ENCODE measurements at regions not wholly inside any gene's neighbourhood (a gene's known extent, or its start where the extent isn't known, plus 50 kb on each side); places are given as distances from the start of the nearest gene placed in this dataset.

- no peak for TF ChIP-seq CTCF (IDR thresholded peaks at IDR 0.05; ENCODE audit: poor library complexity)
- TF ChIP-seq EZH2 (IDR thresholded peaks at IDR 0.05; ENCODE audit: borderline replicate concordance), result no peak
- TF ChIP-seq EZH2phosphoT487 (IDR thresholded peaks at IDR 0.05; ENCODE audit: low read depth, severe bottlenecking, unreplicated experiment), result no peak
- 92% methylated on average over 4 of the region's 4 CpGs for WGBS (ENCODE audit: low lambda C conversion rate, missing lambda C conversion rate)
Observed at GRCh38 chr11:11213117-11213516, 139.9 kb downstream of the CSNK2A3 start.

GRCh38 chr11:11211888-11212287 is 141.2 kb downstream of the CSNK2A3 start:
- no peaks in the 10 kb centered on the region for H3K79me2 ChIP-seq
- no peak overlapping the region for H3K4me2 ChIP-seq
- no peaks in the 10 kb centered on the region for H3K4me1 ChIP-seq (ENCODE audit: insufficient read depth)
- H3K9me2 ChIP-seq (replicated peaks; ENCODE audit: insufficient read depth), result no peaks in the 10 kb centered on the region
- no peaks in the 10 kb centered on the region for H4K20me1 ChIP-seq (ENCODE audit: insufficient read depth, poor library complexity, severe bottlenecking)
- no peak for DNase-seq (ENCODE audit: low spot score)
- H3K27me3 ChIP-seq, result no peaks in the 10 kb centered on the region
- H2AFZ ChIP-seq, result no peak overlapping the region
- H3K9me3 ChIP-seq (ENCODE audit: low read depth), result no peaks in the 10 kb centered on the region
- no peak overlapping the region for H3K27ac ChIP-seq
- no peak for TF ChIP-seq CTCF (IDR thresholded peaks at IDR 0.05; ENCODE audit: poor library complexity)
- TF ChIP-seq EZH2phosphoT487 (IDR thresholded peaks at IDR 0.05; ENCODE audit: low read depth, severe bottlenecking, unreplicated experiment), result no peak
- TF ChIP-seq EZH2 (IDR thresholded peaks at IDR 0.05; ENCODE audit: borderline replicate concordance), result no peak
- no peaks in the 10 kb centered on the region for H3K36me3 ChIP-seq (replicated peaks; ENCODE audit: insufficient read depth, low read depth)
- no peak overlapping the region for H3K4me3 ChIP-seq

More at GRCh38 chr11:11213117-11213516, 139.9 kb downstream of the CSNK2A3 start:
- H3K4me2 ChIP-seq, result no peak overlapping the region
- no peaks in the 10 kb centered on the region for H4K20me1 ChIP-seq (ENCODE audit: insufficient read depth, poor library complexity, severe bottlenecking)
- H2AFZ ChIP-seq, result no peak overlapping the region
- H3K79me2 ChIP-seq, result no peaks in the 10 kb centered on the region
- no peak overlapping the region for H3K27ac ChIP-seq
- H3K4me1 ChIP-seq (ENCODE audit: insufficient read depth), result no peaks in the 10 kb centered on the region
- no peak overlapping the region for H3K4me3 ChIP-seq
- H3K9me3 ChIP-seq (ENCODE audit: low read depth), result no peaks in the 10 kb centered on the region
- DNase-seq (ENCODE audit: low spot score), result no peak
- H3K36me3 ChIP-seq (replicated peaks; ENCODE audit: insufficient read depth, low read depth), result no peaks in the 10 kb centered on the region
- H3K9me2 ChIP-seq (replicated peaks; ENCODE audit: insufficient read depth), result no peaks in the 10 kb centered on the region
- no peaks in the 10 kb centered on the region for H3K27me3 ChIP-seq

- no peaks in the 10 kb centered on the region for H4K20me1 ChIP-seq (ENCODE audit: insufficient read depth, poor library complexity, severe bottlenecking)
- no peak overlapping the region for H3K27ac ChIP-seq
- no peak for TF ChIP-seq EZH2phosphoT487 (IDR thresholded peaks at IDR 0.05; ENCODE audit: low read depth, severe bottlenecking, unreplicated experiment)
- TF ChIP-seq EZH2 (IDR thresholded peaks at IDR 0.05; ENCODE audit: borderline replicate concordance), result no peak
- no peak for TF ChIP-seq CTCF (IDR thresholded peaks at IDR 0.05; ENCODE audit: poor library complexity)
- H3K4me2 ChIP-seq, result no peak overlapping the region
- no peak for DNase-seq (ENCODE audit: low spot score)
- H3K4me3 ChIP-seq, result no peak overlapping the region
- no peak overlapping the region for H2AFZ ChIP-seq
- no peaks in the 10 kb centered on the region for H3K9me3 ChIP-seq (ENCODE audit: low read depth)
- no peaks in the 10 kb centered on the region for H3K9me2 ChIP-seq (replicated peaks; ENCODE audit: insufficient read depth)
- 88% methylated on average over 7 of the region's 7 CpGs for WGBS (ENCODE audit: low lambda C conversion rate, missing lambda C conversion rate)
- no peaks in the 10 kb centered on the region for H3K27me3 ChIP-seq
- H3K79me2 ChIP-seq, result no peaks in the 10 kb centered on the region
- no peaks in the 10 kb centered on the region for H3K4me1 ChIP-seq (ENCODE audit: insufficient read depth)
- H3K36me3 ChIP-seq (replicated peaks; ENCODE audit: insufficient read depth, low read depth), result no peaks in the 10 kb centered on the region
Observed at GRCh38 chr11:11211186-11211585, 141.9 kb downstream of the CSNK2A3 start.

GRCh38 chr11:11210446-11210845 is 142.6 kb downstream of the CSNK2A3 start:
- Histone ChIP-seq H3K4me2 (no peak overlapping the region), H3K36me3 (replicated peaks; ENCODE audit: insufficient read depth, low read depth) (no peaks in the 10 kb centered on the region), H3K79me2 (no peaks in the 10 kb centered on the region), H3K4me1 (ENCODE audit: insufficient read depth) (no peaks in the 10 kb centered on the region), H4K20me1 (ENCODE audit: insufficient read depth, poor library complexity, severe bottlenecking) (no peaks in the 10 kb centered on the region), H3K9me3 (ENCODE audit: low read depth) (no peaks in the 10 kb centered on the region), H3K9me2 (replicated peaks; ENCODE audit: insufficient read depth) (no peaks in the 10 kb centered on the region), H3K27ac (no peak overlapping the region), H3K27me3 (no peaks in the 10 kb centered on the region), H3K4me3 (no peak overlapping the region), H2AFZ (no peak overlapping the region)
- TF ChIP-seq CTCF (IDR thresholded peaks at IDR 0.05; ENCODE audit: poor library complexity), result no peak
- no peak for TF ChIP-seq EZH2 (IDR thresholded peaks at IDR 0.05; ENCODE audit: borderline replicate concordance)
- no peak for TF ChIP-seq EZH2phosphoT487 (IDR thresholded peaks at IDR 0.05; ENCODE audit: low read depth, severe bottlenecking, unreplicated experiment)
- no peak for DNase-seq (ENCODE audit: low spot score)
- WGBS (ENCODE audit: low lambda C conversion rate, missing lambda C conversion rate), result 92% methylated on average over 3 of the region's 3 CpGs

All from hepatocyte (in vitro differentiated cells).